Type B pancreatic cell (in vitro differentiated cells): ENCODE measurements at regions not wholly inside any gene's neighbourhood (a gene's known extent, or its start where the extent isn't known, plus 50 kb on each side); places are given as distances from the start of the nearest gene placed in this dataset.

Source experiments
- DNase-seq: peaks from one replicate; pipeline ENCODE4 v3.0.0; 2021; ENCODE audit warnings: mixed read lengths; ENCODE audit not compliant: unreplicated experiment; ENCODE audit errors: extremely low spot score
- H3K27ac Mint-ChIP-seq: 2 replicates; pipeline ENCODE4 v1.8.0; 2021; ENCODE audit warnings: mild to moderate bottlenecking, mixed read lengths
- H3K27me3 Mint-ChIP-seq: 2 replicates; pipeline ENCODE4 v1.8.0; 2021; ENCODE audit warnings: mixed read lengths
- H3K36me3 Mint-ChIP-seq: 2 replicates; pipeline ENCODE4 v1.8.0; 2021; ENCODE audit warnings: mixed read lengths
- H3K4me1 Mint-ChIP-seq: one replicate; pipeline ENCODE4 v1.8.0; 2021; ENCODE audit warnings: mixed read lengths; ENCODE audit not compliant: unreplicated experiment
- H3K4me3 Mint-ChIP-seq: 2 replicates; pipeline ENCODE4 v1.8.0; 2021; ENCODE audit warnings: mild to moderate bottlenecking, mixed read lengths
- H3K9me3 Mint-ChIP-seq: 2 replicates; pipeline ENCODE4 v1.8.0; 2021; ENCODE audit warnings: mixed read lengths
- CTCF ChIP-seq: fragments of 200-600 bp; sonication (generic); conservative IDR thresholded peaks from 2 replicates; pipeline ENCODE4 v1.5.0; 2021; ENCODE audit warnings: antibody characterized with exemption, mild to moderate bottlenecking

- Mint-ChIP-seq H3K4me1 (peaks cover 25% of the 10 kb centered on the region), H3K4me3 (no peak overlapping the region), H3K27ac (no peak overlapping the region), H3K9me3 (no peaks in the 10 kb centered on the region), H3K36me3 (no peaks in the 10 kb centered on the region), H3K27me3 (no peaks in the 10 kb centered on the region)
- no peak for DNase-seq
- TF ChIP-seq CTCF = peak; percentile 84
These were observed 102.4 kb upstream of the SERBP1 start for GRCh38 chr1:67532452-67533216.

- DNase-seq = no peak
- peaks cover 18% of the 10 kb centered on the region for H3K4me1 Mint-ChIP-seq
These were observed 104.4 kb upstream of the SERBP1 start for GRCh38 chr1:67534627-67535065.

DNA sequence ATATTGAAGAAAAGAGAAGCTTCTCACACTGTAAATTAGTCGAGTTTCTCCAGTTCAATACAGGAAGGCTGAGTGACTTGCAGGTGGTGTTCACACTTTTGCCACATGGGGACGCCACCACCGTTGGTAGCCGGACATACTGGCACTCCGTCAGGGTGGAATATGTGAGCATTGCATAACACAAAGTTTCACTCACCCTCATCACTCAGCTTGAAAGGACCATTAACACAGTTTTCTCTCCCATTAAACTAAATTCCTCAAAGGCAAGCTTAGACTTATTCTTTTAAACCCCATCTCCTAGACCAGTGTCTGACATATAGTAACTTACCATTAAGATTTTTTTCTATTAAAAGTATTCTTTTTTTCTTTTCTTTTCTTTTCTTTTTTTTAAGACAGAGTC, 105.3 kb upstream of the SERBP1 start:
- no peaks in the 10 kb centered on the region for H3K9me3 Mint-ChIP-seq
- peak; percentile 80 for TF ChIP-seq CTCF
- peak overlapping the region; percentile 42 for H3K27ac Mint-ChIP-seq
- H3K4me1 Mint-ChIP-seq = peaks cover 18% of the 10 kb centered on the region
- H3K36me3 Mint-ChIP-seq = no peaks in the 10 kb centered on the region
- H3K27me3 Mint-ChIP-seq = no peaks in the 10 kb centered on the region
- H3K4me3 Mint-ChIP-seq = no peak overlapping the region
- peak; percentile 72 for DNase-seq

More at GRCh38 chr1:67534627-67535065, 104.4 kb upstream of the SERBP1 start:
- H3K4me3 Mint-ChIP-seq = no peak overlapping the region
- peak overlapping the region; percentile 4 for H3K27ac Mint-ChIP-seq
- no peaks in the 10 kb centered on the region for H3K27me3 Mint-ChIP-seq
- H3K9me3 Mint-ChIP-seq = no peaks in the 10 kb centered on the region
- no peak for TF ChIP-seq CTCF
- H3K36me3 Mint-ChIP-seq = no peaks in the 10 kb centered on the region

DNA sequence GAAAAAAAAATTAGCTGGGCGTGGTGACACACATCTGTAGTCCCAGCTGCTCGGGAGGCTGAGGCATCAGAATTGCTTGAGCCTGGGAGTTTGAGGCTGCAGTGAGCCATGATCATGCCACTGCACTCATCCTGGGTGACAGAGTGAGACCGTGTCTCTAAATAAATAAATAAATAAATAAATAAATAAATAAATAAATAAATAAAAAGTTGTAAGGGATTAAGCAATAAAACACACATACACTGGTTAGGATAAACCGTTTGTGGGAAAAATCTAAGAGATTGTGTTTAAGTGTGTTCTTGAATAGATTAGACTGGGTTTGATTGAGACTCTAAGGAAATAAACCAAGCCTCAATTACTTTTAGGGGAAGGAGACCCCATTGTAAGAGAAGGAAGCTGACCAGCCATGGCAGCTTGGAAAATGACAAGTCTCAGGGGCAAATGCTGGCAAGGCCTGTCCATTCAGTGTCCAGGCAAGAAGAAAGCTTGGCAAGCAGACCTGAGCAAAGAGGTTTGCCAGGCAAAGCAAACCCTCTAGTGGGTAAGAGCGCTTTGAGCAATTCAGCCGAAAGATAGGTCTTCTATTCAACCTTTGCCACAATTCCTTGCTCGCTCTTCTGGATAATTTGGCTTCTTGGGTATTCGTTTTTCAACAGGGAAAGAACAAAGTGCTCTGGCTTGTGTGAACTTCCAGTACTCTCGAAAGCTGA, 106.9 kb upstream of the SERBP1 start:
- H3K9me3 Mint-ChIP-seq = no peaks in the 10 kb centered on the region
- H3K4me3 Mint-ChIP-seq = no peak overlapping the region
- no peak overlapping the region for H3K27ac Mint-ChIP-seq
- no peaks in the 10 kb centered on the region for H3K27me3 Mint-ChIP-seq
- peaks cover 18% of the 10 kb centered on the region for H3K4me1 Mint-ChIP-seq
- DNase-seq = no peak
- no peaks in the 10 kb centered on the region for H3K36me3 Mint-ChIP-seq
- TF ChIP-seq CTCF = no peak

DNA sequence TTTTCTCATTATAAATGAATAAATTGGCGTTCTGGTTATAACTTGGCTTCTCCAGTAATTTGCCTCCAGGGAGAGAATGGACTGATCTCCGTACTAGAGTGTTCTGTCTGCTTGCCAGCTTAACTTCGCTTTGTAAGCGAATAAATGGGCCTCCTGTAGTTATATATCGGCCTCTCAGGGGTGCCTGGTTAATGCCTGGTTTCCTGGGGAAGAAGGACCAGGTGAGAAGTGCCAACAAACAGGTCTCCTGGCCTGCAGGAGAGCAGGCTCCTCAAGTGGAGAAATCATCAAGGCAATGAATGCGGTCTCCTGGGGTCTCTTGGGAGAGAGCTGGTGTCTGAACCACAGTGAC, 107.4 kb upstream of the SERBP1 start:
- Mint-ChIP-seq H3K4me1 (peaks cover 14% of the 10 kb centered on the region), H3K27ac (no peak overlapping the region), H3K27me3 (no peaks in the 10 kb centered on the region), H3K4me3 (no peak overlapping the region), H3K9me3 (no peaks in the 10 kb centered on the region), H3K36me3 (no peaks in the 10 kb centered on the region)
- TF ChIP-seq CTCF = no peak
- DNase-seq = no peak
